Activated CD4-positive, alpha-beta memory T cell treated with anti-CD3 and anti-CD28 coated beads, Interleukin-2, amount 10 ng/mL, durations not matched to agents 7 days and 5 days (primary cell): ENCODE measurements at regions not wholly inside any gene's neighbourhood (a gene's known extent, or its start where the extent isn't known, plus 50 kb on each side); places are given as distances from the start of the nearest gene placed in this dataset.

Experiments used
- CTCF ChIA-PET: fragments of 350-600 bp; sonication (Branson Sonifier 250); formaldehyde crosslinking; loops from one replicate; lab custom pipeline; 2021; ENCODE audit warnings: antibody characterized with exemption, inconsistent platforms; lab: Charles Lee
- POLR2A ChIA-PET: fragments of 350-600 bp; sonication (Branson Sonifier 250); formaldehyde crosslinking; loops from one replicate; lab custom pipeline; 2021; ENCODE audit warnings: antibody characterized with exemption; lab: Charles Lee
- DNase-seq: peaks from one replicate; pipeline ENCODE4 v3.0.0-alpha.2; 2020
- H3K27ac Mint-ChIP-seq: one replicate; pipeline ENCODE4 v1.8.0; 2021; ENCODE audit warnings: mild to moderate bottlenecking, mixed read lengths
- H3K27me3 Mint-ChIP-seq: one replicate; pipeline ENCODE4 v1.8.0; 2021; ENCODE audit warnings: mixed read lengths
- H3K36me3 Mint-ChIP-seq: one replicate; pipeline ENCODE4 v1.8.0; 2021; ENCODE audit warnings: low read depth, mixed read lengths
- H3K4me1 Mint-ChIP-seq: one replicate; pipeline ENCODE4 v1.8.0; 2021; ENCODE audit warnings: mixed read lengths
- H3K4me3 Mint-ChIP-seq: one replicate; pipeline ENCODE4 v1.8.0; 2021; ENCODE audit warnings: mild to moderate bottlenecking, mixed read lengths
- H3K9me3 Mint-ChIP-seq: one replicate; pipeline ENCODE4 v1.8.0; 2021; ENCODE audit warnings: mixed read lengths

DNA sequence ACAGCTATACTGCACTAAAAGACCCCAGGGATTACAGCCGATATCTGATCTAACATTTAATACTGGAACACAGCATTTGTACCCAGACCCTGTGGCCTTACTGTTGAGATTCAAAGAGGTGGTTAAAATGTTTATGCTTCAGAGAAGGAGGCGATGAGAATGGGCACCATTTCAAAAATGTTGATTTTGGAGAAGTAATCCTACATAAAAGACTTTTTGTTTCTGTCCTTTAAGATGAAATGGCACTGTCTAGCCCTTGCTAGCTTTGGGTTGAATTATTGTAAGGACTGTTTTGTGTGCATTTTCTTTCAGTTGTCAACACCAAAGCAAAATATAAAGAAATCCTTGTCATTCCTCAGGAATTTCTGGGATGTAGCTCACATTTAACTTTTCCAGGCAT, 288.5 kb upstream of the ANKH start:
- Mint-ChIP-seq H3K36me3 (no peaks in the 10 kb centered on the region), H3K27ac (no peak overlapping the region), H3K9me3 (peaks cover 8% of the 10 kb centered on the region), H3K27me3 (no peaks in the 10 kb centered on the region), H3K4me3 (no peak overlapping the region), H3K4me1 (no peaks in the 10 kb centered on the region)
- ChIA-PET CTCF (no interaction called here), POLR2A (no interaction called here)
- no peak for DNase-seq

DNA sequence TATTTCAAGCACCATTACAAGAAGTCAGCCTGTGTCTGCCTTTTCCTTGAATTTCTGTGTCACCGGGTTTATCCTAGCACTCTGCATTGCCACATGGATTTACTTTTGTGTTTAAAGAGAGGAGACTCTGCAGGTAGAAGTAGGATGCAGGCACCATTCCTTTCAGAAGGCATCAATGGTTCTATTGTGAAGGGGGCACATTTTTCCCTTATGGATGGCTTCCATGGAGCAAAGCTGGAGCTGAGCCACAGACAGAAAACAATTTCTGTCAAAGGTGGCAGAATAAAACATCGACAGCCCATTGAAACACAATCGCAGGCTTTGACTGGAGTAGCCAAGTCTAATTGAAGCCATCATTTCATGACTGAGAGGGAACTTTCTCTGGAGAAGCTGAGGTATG, 288.0 kb upstream of the ANKH start:
- Mint-ChIP-seq H3K36me3 (no peaks in the 10 kb centered on the region), H3K27ac (no peak overlapping the region), H3K4me3 (no peak overlapping the region), H3K9me3 (peaks cover 8% of the 10 kb centered on the region), H3K4me1 (no peaks in the 10 kb centered on the region), H3K27me3 (no peaks in the 10 kb centered on the region)
- ChIA-PET CTCF (no interaction called here), POLR2A (no interaction called here)
- no peak for DNase-seq

DNA sequence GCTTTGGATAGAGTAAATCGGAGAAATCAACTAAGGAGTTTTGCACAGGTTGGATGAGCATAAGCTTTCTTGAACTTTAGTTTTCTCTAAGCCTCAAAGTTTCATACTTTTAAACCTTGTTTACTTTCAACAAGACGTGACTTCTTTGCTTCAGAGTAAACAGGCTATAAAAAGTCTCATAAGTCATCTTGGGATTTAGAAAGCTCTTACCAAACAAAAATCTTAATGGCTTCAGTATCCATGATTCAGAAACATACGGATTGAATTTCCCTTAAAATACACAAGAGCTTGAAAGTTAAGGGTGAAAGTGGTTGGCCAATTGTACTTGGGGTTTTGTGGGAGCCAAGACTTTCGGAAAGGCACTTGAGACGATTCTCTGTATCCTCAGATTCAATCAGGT, 270.9 kb upstream of the ANKH start:
- POLR2A ChIA-PET = no interaction called here
- no peak for DNase-seq
- Mint-ChIP-seq H3K9me3 (no peaks in the 10 kb centered on the region), H3K4me3 (no peak overlapping the region), H3K36me3 (no peaks in the 10 kb centered on the region), H3K4me1 (no peaks in the 10 kb centered on the region), H3K27ac (no peak overlapping the region), H3K27me3 (no peaks in the 10 kb centered on the region)
- CTCF ChIA-PET = no interaction called here

DNA sequence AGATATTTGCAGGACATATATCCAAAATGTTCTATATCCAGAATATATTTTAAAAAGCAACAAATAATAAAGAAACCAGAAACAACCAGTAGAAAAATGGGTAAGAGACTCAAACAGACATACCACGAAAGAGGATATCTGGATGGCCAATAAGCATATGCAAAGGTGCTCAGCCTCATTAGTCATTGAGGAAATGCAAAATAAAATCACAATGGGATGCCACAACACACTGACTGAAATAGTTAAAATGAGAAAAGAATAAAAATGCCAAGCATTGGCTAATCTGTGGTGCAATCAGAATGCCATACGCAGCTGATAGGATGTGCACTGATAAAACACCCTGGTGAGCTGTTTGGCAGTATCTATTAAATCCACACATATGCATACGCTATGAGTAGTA, 265.8 kb upstream of the ANKH start:
- H3K27ac Mint-ChIP-seq = no peak overlapping the region

DNA sequence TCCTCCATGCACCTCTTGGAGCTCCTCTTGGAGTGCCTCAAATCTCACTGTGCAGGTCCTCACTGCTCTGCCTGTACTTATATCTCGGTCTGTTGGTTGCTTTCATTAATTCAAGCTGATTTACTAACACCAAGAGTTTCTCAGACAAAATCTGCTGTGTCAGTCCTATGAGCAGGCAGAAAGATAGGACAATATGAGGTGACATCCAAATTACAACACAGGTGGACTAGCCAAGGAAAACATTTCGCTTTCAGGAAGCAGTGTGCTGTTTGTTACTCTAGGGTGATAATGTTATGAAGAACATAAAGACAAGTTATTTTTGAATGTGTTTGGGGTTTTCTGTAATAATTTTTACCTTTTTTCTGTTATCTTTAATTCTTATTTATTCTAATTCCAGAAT, 264.1 kb upstream of the ANKH start:
- H3K9me3 Mint-ChIP-seq = peaks cover 3% of the 10 kb centered on the region
- ChIA-PET POLR2A (no interaction called here), CTCF (no interaction called here)
- H3K36me3 Mint-ChIP-seq = no peaks in the 10 kb centered on the region
- no peaks in the 10 kb centered on the region for H3K27me3 Mint-ChIP-seq
- H3K4me1 Mint-ChIP-seq = no peaks in the 10 kb centered on the region
- H3K27ac Mint-ChIP-seq = no peak overlapping the region
- DNase-seq = no peak
- H3K4me3 Mint-ChIP-seq = no peak overlapping the region

More for the DNA sequence above, 265.8 kb upstream of the ANKH start:
- no peaks in the 10 kb centered on the region for H3K36me3 Mint-ChIP-seq
- H3K27me3 Mint-ChIP-seq = no peaks in the 10 kb centered on the region
- ChIA-PET CTCF (no interaction called here), POLR2A (no interaction called here)
- no peak for DNase-seq
- peaks cover 3% of the 10 kb centered on the region for H3K9me3 Mint-ChIP-seq
- H3K4me3 Mint-ChIP-seq = no peak overlapping the region
- no peaks in the 10 kb centered on the region for H3K4me1 Mint-ChIP-seq

DNA sequence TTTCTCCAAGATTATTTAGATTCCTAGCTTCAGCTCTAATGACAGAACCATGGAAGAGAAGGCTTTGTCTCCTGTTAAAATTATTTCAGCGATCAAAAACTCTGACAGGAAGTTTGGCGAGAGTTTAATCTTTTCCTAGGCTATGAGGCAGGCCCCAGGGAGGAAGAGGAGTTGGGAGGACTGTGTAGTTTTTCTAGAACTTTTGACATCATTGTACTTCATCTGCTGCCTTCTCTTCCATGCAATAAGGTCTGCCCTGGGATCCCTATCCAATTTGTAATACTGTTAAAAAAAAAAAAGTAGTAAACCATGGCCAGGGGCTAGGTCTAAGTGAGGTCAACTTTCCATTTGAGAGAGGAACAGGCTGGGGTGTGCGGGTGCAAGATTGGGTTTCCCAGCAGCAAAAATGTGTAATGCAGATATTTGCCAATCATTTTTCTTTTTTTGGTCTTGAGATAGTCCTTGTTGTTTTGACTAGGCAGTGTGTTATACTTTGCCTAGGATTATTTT, 261.9 kb upstream of the ANKH start:
- Mint-ChIP-seq H3K27me3 (no peaks in the 10 kb centered on the region), H3K36me3 (no peaks in the 10 kb centered on the region), H3K4me1 (no peaks in the 10 kb centered on the region), H3K4me3 (no peak overlapping the region), H3K27ac (no peak overlapping the region), H3K9me3 (peaks cover 3% of the 10 kb centered on the region)
- CTCF ChIA-PET = no interaction called here
- POLR2A ChIA-PET = no interaction called here
- no peak for DNase-seq

DNA sequence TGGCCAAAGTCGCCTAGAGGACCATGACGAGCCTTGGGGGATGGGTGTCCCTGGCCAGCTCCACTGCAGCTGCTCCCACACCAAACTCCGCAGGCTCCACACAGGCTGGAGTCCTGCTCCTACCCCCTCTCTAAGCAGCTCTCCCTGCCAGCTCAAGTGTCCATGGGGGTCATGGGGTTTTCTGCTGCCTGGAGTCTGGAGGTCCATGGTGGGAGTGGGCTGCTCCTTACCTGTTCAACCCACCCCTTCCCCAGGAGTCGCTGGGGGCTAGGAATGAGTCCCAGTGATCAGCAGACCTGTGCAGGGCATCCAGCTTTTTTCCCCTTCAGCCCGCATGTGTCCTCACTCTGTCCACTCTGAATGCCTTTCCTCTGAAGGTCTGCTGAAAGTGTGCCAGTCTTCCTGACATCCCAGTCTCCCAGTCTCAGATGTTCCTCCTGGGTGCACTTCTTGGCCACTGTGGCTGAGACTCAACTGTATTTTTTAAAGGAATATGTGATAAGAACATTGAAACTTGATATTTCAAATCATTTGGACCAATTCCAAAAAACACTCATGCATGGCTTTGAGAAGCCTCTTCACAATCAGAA, 261.3 kb upstream of the ANKH start:
- Mint-ChIP-seq H3K36me3 (no peaks in the 10 kb centered on the region), H3K27me3 (no peaks in the 10 kb centered on the region), H3K4me1 (no peaks in the 10 kb centered on the region), H3K9me3 (peaks cover 3% of the 10 kb centered on the region), H3K4me3 (no peak overlapping the region), H3K27ac (no peak overlapping the region)
- ChIA-PET POLR2A (no interaction called here), CTCF (no interaction called here)
- no peak for DNase-seq

DNA sequence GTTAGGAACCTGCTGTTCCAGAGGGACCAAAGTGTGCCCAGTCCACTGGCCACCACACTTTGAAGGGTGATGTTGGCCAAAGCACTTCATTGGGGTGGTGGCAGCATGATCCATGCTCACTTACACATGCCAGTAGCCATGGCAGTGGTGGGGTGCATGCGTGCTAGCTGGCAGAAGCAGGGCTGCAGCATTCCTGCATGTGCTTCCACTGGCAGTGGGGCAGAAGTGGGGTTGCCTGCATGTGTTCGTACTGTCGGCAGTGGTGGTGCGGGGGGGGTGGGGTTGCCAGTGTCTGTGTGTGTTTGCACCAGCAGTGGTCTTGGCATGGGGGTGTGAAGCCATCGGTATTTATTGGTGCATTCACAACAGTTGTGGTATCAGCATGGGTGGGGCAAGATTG, 260.3 kb upstream of the ANKH start:
- Mint-ChIP-seq H3K27ac (no peak overlapping the region), H3K4me3 (no peak overlapping the region), H3K27me3 (no peaks in the 10 kb centered on the region), H3K9me3 (peaks cover 3% of the 10 kb centered on the region), H3K4me1 (no peaks in the 10 kb centered on the region), H3K36me3 (no peaks in the 10 kb centered on the region)
- no peak for DNase-seq
- ChIA-PET POLR2A (no interaction called here), CTCF (no interaction called here)

DNA sequence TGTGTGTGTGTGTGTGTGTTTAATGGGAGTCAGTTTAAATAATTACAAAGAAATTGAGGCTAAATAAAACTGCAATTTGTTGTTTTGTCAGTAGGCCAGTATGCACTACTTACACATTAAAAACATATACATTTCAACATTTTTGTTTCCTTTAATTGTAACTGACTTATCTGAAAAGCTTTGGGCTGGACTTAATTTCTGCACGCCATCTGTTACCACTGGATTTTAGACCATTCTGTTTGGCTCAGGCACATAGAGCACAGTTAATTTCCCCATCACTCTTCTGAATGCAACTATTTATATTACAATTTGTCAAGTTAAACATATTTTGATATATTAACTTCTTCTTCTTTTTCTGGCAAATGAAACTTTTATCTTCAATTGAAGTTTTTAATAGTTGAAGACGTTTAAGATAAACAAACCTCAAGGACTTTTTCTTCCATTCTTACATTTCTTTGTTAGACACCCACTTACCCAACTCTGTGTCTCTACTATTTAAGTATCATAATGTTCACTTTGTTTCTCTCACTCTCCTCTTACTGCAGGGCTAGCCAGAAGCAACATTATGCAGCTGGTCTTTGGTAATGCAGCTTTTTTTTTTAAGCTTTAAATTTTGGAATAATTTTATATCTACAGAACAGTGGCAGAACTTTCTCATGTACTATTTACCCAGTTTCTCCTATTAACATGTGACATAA, 253.4 kb upstream of the ANKH start:
- POLR2A ChIA-PET = no interaction called here
- CTCF ChIA-PET = no interaction called here
- H3K4me3 Mint-ChIP-seq = no peak overlapping the region
- DNase-seq = no peak
- H3K27ac Mint-ChIP-seq = no peak overlapping the region
- no peaks in the 10 kb centered on the region for H3K4me1 Mint-ChIP-seq
- H3K27me3 Mint-ChIP-seq = no peaks in the 10 kb centered on the region
- H3K9me3 Mint-ChIP-seq = peaks cover 3% of the 10 kb centered on the region
- H3K36me3 Mint-ChIP-seq = no peaks in the 10 kb centered on the region

DNA sequence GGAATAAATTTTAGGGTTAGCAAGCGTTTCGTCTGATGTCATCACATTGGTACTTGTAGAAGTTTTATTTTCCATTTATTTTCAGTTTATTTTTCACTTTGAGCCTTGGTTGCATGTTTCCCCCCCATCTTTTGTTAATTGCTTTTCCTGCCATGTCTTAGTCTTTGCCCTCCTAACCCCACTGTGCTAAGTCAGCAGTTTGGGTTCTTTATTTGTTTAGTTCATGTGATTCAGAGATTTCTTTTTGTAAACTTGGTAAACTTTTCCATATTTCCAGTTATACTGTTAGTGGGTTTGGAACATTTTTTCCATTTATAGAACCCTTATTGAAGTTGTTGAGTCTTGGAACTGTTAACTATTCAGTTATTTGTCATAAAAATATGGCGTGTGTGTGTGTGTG, 252.9 kb upstream of the ANKH start:
- no peaks in the 10 kb centered on the region for H3K4me1 Mint-ChIP-seq
- H3K9me3 Mint-ChIP-seq = peaks cover 3% of the 10 kb centered on the region
- no peaks in the 10 kb centered on the region for H3K27me3 Mint-ChIP-seq
- H3K27ac Mint-ChIP-seq = no peak overlapping the region
- no peak overlapping the region for H3K4me3 Mint-ChIP-seq
- ChIA-PET CTCF (no interaction called here), POLR2A (no interaction called here)
- no peaks in the 10 kb centered on the region for H3K36me3 Mint-ChIP-seq
- DNase-seq = no peak

DNA sequence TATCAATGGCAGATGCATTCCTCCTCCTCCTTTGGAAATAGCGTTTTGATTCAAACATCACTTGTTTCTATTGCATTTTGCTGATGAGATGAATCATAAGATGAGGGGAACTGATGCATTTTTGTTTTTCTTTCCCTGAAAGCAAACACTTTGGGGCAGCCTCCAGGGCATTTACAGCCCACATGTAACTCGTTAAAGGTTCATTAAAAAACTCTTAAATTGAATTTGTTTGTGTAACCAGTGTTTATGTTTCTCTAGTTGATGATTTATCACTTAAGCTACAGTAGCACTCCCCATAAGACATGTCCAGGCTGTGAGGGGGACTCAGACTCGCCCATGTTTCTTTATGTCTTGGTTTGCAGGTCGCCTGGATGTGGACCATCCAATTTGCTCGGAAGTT, 246.1 kb upstream of the ANKH start:
- ChIA-PET POLR2A (no interaction called here), CTCF (interaction anchor here (1.0 kb wide), 1 partner anchor 12 kb away, joined by 3 read pairs; no protein-coding TSS in a partner anchor)
- H3K9me3 Mint-ChIP-seq = peaks cover 3% of the 10 kb centered on the region
- no peaks in the 10 kb centered on the region for H3K4me1 Mint-ChIP-seq
- no peak for DNase-seq
- H3K4me3 Mint-ChIP-seq = no peak overlapping the region
- H3K27ac Mint-ChIP-seq = no peak overlapping the region
- no peaks in the 10 kb centered on the region for H3K27me3 Mint-ChIP-seq
- no peaks in the 10 kb centered on the region for H3K36me3 Mint-ChIP-seq

DNA sequence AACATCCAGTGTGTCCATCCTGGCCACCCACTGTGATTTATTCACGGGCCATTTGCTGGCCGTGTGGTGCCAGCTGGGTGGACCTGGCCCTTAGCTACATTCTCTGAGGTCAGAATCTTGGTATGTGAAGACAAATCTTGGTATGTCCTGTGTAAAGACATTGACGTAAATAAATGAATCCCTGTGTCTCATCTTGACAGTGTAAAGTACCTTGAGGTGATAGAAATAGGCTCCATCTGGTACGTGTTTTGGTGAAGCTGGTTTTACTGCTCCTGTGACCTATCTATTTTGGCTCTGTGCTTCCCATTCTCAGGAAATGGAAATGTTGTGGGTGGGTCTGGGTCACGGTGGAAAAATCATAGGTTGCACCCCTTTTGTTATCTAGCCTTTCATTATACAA, 245.4 kb upstream of the ANKH start:
- peaks cover 3% of the 10 kb centered on the region for H3K9me3 Mint-ChIP-seq
- ChIA-PET CTCF (interaction anchor here (1.0 kb wide), 1 partner anchor 11 kb away, joined by 3 read pairs; no protein-coding TSS in a partner anchor), POLR2A (interaction anchor here (0.5 kb wide), 1 partner anchor 836 kb away, joined by 5 read pairs; no protein-coding TSS in a partner anchor)
- no peaks in the 10 kb centered on the region for H3K36me3 Mint-ChIP-seq
- H3K27me3 Mint-ChIP-seq = no peaks in the 10 kb centered on the region
- H3K4me1 Mint-ChIP-seq = no peaks in the 10 kb centered on the region
- no peak overlapping the region for H3K4me3 Mint-ChIP-seq
- DNase-seq = no peak
- H3K27ac Mint-ChIP-seq = no peak overlapping the region

DNA sequence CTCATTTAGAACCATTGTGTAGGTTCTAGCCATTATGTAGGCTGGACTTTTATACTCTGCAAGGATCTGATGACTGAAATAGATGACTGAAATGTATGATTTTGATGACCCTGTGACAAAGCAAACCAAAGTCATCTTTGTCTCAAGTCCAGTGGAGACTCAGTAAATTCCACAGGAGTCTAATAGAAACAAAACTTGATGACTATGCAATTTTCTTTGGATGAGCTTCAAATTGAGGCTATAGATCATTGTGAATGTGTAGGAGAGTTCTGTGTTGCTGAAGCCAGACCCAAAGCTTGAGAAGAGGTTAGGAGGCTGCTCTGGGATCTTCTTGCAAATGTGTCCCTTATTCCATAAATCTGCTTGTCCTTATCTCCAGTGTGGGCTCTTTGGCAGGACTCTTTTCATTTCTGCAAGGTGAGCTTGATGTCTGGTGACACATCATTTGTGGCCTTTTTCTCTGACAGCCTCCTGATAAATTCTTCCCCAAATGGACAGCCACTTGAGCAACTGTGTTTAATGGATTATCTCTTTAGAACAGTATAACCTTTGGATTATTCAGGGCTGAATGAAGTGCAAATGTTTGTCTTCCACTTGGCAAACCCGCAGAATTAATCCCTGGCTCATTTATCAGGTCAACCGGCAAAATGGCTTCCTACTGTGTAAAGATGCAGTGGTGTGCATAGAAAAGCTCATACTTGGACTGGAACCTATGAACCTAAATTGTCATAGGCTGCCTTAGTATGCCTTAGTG, 235.1 kb upstream of the ANKH start:
- Mint-ChIP-seq H3K36me3 (no peaks in the 10 kb centered on the region), H3K27me3 (no peaks in the 10 kb centered on the region), H3K4me3 (no peak overlapping the region), H3K9me3 (no peaks in the 10 kb centered on the region), H3K27ac (no peak overlapping the region), H3K4me1 (no peaks in the 10 kb centered on the region)
- POLR2A ChIA-PET = no interaction called here
- CTCF ChIA-PET = interaction anchor here (0.7 to 1.6 kb wide), 8 partner anchors 25 to 841 kb away, joined by 3 to 6 read pairs (median 3); no protein-coding TSS in a partner anchor
- DNase-seq = no peak
